ENCODE measurements at regions not wholly inside any gene's neighbourhood (a gene's known extent, or its start where the extent isn't known, plus 50 kb on each side); places are given as distances from the start of the nearest gene placed in this dataset.

- no peak for DNase-seq (ENCODE audit: low read depth in 3 of 3, low spot score in 2 of 3)
Measured at GRCh38 chr3:117774130-117774529, 1064.6 kb downstream of the TUSC7 start.

DNA sequence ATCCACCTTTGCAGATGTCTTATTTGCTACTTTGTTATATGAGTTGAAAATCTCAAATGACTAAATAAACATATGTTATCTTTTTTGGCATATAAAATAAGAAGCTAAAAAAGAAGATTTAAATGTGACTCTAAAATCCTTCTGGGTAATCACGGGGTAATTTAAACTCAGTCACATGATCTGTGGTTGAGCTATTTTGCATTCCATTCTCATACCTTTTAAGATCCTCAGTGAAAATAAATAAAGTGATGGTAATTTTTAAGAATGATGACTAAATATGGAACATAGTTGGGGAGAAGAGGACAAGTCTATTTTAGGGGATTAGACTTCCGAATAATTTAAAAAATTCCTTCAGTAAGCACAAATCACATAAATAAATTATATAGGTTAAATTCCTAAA lies 1076.8 kb downstream of the TUSC7 start:
- no peak for DNase-seq (ENCODE audit: low read depth in 3 of 3, low spot score in 2 of 3)

DNA sequence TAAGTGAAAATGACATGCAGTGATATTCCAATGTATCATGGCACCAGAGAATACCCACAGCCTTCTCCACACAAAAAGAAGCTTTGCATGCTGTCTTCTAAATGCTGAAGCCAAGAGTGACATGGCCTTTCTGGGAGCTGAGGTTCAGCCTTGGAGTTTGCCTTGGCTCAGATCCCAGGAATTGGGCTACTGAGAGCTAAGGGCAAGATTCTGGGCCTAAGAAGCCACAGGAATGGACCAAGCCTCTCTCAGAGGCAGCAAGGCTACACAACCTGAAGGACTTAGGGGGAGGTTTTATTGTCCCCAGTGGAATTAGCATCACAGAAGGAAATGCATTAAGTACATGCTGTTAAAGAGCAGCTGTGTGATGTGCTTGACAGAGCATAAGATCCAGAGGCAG lies 1078.5 kb downstream of the TUSC7 start:
- DNase-seq (ENCODE audit: low read depth in 3 of 3, low spot score in 2 of 3), result peak; percentile 27 to 29 (median 27)

GRCh38 chr3:117788506-117788905 lies 1078.9 kb downstream of the TUSC7 start:
- no peak for DNase-seq (ENCODE audit: low read depth in 3 of 3, low spot score in 2 of 3)

GRCh38 chr3:117790235-117790987 lies 1080.8 kb downstream of the TUSC7 start:
- no peak for DNase-seq (ENCODE audit: low read depth in 3 of 3, low spot score in 2 of 3)

- no peak for DNase-seq (ENCODE audit: low read depth in 3 of 3, low spot score in 2 of 3)
Measured at GRCh38 chr3:117793622-117794265, 1084.2 kb downstream of the TUSC7 start.

- DNase-seq (ENCODE audit: low read depth in 3 of 3, low spot score in 2 of 3), result peak in 1 of 3 donors; percentile 7
Measured at GRCh38 chr3:117798221-117798620, 1088.6 kb downstream of the TUSC7 start.

GRCh38 chr3:117798687-117799386 lies 1089.3 kb downstream of the TUSC7 start:
- no peak for DNase-seq (ENCODE audit: low read depth in 3 of 3, low spot score in 2 of 3)

DNA sequence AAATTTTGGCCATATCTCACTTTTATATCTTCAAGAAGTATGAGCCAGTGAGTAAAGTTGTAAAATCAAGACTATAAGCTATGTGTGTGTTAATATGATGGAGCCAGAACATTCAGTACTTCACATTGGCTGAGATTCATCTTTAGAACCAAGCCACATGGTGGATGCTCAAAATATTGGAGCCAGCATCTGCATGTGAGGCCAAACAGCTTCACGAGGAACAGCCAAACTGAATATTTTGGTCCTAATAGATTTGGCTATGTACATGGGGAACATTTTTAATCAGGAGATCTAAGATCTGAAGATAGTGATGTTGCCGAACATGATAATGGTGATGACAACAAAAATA lies 1089.8 kb downstream of the TUSC7 start:
- no peak for DNase-seq (ENCODE audit: low read depth in 3 of 3, low spot score in 2 of 3)

GRCh38 chr3:117801912-117802239 lies 1092.3 kb downstream of the TUSC7 start:
- DNase-seq (ENCODE audit: low read depth in 3 of 3, low spot score in 2 of 3), result no peak

GRCh38 chr3:117809186-117810081 lies 1099.9 kb downstream of the TUSC7 start:
- DNase-seq (ENCODE audit: low read depth in 3 of 3, low spot score in 2 of 3), result no peak

DNA sequence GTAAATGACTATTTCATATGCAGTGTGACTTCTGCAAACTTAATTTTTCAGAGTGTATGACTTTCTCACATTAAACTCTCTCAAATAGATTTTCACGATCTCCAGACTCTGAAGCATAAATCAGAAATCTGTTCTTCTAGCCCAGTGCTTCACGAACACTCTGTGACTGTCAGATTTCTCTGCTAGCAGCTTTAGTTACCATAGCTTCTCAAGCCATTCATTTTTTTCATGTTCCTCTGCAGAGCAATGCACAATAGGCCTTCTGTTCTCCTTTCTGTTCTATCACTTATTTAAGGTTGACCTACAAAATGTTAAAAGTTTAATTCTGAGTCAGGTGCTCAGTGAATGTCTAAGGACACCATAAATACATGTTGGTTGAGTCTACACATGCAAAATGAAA lies 1102.2 kb downstream of the TUSC7 start:
- DNase-seq (ENCODE audit: low read depth in 3 of 3, low spot score in 2 of 3), result no peak

GRCh38 chr3:117814975-117815374 lies 1105.4 kb downstream of the TUSC7 start:
- no peak for DNase-seq (ENCODE audit: low read depth in 3 of 3, low spot score in 2 of 3)

DNA sequence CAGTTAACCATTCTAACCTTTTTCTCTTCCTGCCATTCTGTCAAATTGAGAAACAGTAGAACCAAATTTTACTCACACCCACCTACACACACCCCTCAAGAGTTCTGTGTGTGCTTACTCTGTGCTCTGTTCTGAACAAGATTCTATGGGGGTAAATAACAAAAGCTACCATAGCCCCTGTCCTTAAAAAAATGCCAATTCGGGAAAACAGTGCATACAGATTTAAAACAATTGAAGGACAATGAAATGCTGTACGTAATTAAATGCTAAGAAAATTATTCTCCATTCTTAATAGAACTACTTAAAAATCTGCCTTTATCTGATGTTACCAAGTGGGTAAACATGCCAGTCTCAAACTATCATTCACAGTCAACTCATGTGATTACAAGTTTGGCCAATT lies 1107.5 kb downstream of the TUSC7 start:
- no peak for DNase-seq (ENCODE audit: low read depth in 3 of 3, low spot score in 2 of 3)

GRCh38 chr3:117818592-117818991 lies 1109.0 kb downstream of the TUSC7 start:
- no peak for DNase-seq (ENCODE audit: low read depth in 3 of 3, low spot score in 2 of 3)

- DNase-seq (ENCODE audit: low read depth in 3 of 3, low spot score in 2 of 3), result no peak
Measured at GRCh38 chr3:117820658-117821299, 1111.2 kb downstream of the TUSC7 start.

DNA sequence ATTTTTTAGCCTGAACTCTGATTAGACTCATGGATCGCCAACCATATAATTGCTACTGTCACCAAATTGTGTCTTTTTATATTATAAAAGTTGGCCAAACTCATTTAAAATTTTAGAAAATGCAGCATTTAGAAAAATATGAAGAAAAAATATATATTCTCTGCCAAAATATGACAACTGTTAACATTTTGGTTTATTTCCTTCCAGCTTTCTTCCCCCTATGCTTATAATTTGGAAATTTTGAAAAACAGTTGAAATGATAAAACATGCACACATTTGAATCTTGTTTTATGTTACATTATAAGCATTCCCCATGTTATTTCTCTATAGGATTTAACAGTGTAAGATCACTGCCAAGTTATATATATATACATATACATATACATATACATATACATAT lies 1112.8 kb downstream of the TUSC7 start:
- DNase-seq (ENCODE audit: low read depth in 3 of 3, low spot score in 2 of 3), result no peak

DNA sequence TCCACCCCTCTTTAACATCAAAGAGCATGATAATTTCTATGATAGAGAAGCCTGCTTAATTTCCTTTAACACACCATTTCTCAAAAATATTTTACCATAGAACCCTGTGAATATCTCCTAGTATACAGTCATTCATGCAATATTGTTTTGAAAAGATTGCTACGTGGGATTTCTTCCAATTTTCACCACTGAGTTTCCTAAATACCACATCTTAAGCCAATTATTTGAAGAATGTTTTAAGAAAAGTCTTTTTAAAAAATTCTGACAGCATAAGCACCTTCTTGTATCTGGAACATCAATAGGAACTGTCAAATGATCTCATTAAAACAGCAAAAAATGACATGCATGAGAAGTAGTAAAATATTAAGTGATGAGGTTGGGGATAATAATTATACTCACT lies 1126.7 kb downstream of the TUSC7 start:
- no peak for DNase-seq (ENCODE audit: low read depth in 3 of 3, low spot score in 2 of 3)

- no peak for DNase-seq (ENCODE audit: low read depth in 3 of 3, low spot score in 2 of 3)
Measured at GRCh38 chr3:117837391-117837790, 1127.8 kb downstream of the TUSC7 start.

DNA sequence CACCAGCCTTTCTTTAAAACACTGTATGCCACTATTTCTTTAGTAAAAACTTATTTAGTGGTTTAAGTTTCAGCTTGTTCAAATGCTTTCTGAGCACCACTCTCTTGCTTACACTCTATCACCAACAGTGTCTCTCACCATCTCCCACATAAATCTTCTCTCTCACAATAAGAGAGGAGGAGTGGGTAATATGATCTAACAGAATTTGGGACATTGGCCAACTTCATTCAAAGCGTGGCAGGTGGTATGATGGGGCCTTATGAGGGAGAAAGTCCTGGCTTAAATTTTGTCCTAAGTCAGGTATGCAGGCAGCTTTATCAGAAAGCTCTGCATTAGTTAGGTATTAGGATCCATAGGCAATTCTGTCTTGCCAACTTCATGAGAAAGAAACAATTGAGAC lies 1132.5 kb downstream of the TUSC7 start:
- DNase-seq (ENCODE audit: low read depth in 3 of 3, low spot score in 2 of 3), result no peak

DNA sequence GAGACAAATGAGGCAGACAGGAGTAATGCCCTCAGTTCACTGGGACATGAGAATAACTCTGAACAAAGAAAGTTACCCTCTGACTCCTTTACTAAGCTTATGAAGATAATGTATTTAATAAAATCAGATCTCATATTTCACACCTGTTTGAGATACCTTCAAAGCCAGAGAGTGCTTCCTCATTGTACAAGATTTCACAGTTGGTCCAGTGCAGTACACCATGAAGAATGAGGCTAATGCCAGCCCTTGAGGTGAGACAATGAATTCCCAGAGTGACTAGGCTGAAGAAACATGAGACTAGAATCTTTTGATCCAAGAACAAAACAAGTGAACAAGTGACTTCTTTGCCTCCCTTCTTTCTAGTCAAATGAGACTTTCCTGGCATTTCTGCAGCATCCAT lies 1133.8 kb downstream of the TUSC7 start:
- DNase-seq (ENCODE audit: low read depth in 3 of 3, low spot score in 2 of 3), result no peak

Data from right renal cortex interstitium (tissue), 3 donors.